NCI-H2081 (cell line): ENCODE measurements at regions not wholly inside any gene's neighbourhood (a gene's known extent, or its start where the extent isn't known, plus 50 kb on each side); places are given as distances from the start of the nearest gene placed in this dataset.
"Not testable (repeated sequence)": the region's sequence is repeated elsewhere in the genome, so short reads cannot be mapped to it uniquely, and the experiment has no call there.

Experiments used
- DNase-seq, 2 experiments: peaks; one replicate each; lab custom pipeline; 2025; lab: John Stamatoyannopoulos, UW

DNA sequence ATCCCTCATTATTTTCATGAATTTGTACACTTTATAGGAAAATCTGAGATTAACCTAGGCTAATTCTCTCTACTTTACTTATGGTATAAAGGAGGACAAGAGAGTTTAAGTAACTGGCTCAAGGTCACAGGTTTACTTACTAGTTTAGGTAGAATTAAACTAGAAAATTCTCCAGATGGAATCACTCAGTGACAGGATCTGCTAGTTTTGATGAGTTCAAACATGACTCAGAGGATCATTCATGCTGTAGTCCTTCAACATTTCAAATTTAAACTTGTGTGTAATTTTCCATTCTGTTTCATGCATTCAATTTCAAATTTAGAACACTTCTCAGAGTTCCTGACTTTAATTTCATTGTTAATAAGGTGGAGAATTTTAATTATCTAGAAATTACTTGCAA is 485.7 kb upstream of the TUSC1 start:
- no peak for DNase-seq

DNA sequence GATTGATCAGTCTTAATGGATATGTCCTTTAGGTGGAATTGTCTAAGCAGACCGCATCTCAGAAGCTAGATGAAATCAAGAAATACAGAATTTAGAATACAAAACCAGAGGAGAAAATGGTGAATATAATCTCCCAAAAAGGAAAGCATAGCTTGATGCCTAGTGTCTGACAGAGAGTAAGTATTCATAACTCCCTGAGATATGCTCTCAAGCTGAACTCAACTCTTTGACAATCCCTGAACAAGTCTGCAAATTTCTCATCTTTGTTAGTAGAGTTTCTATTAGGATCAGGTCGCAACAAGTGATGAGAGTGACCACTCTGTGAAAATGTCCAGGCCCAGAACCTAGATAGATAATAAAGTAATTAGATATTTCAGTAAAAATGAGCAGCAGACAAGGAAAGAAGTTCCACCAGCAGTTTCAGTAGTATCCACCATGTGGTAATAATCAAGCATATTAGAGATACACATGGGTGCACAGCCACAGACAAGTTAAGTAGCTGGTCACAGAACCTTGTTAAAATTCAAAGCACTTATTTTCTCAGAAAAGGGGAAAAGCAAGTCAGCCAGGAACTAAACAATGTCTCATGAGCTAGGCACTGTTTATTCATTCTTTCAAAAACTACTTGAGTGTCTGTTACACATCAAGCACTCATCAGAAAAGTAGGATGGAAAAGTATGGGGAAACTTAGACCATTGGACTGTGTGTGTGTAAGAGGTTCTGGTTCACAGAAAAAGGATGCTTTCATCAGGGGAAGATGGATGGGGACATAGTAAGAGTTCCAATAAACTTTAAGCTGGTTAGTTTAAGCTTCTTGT is 481.5 kb upstream of the TUSC1 start:
- no peak for DNase-seq

DNA sequence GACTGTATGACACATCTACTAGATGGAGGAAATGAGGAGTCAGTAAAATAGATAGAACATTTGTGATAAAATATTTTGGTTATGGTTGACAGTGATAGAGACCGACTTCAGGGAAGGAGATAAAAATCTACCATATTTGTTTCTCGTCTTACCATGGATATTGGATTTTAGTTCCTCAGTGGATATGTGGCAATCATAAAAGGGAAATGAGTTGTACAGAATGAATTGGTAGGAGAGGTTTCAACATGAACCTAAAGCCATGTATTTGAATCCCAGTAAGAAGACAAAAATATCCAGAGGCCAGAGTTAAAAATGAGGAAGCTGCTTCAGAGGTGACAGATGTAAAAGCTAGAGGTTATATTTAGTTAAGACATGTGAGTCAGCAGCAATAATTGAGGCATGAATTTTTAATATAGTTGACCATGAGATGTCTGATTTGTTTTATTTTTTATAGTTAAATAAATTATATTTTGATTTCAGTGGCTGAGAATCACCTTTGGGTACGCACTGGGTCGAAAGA is 480.4 kb upstream of the TUSC1 start:
- no peak for DNase-seq

DNA sequence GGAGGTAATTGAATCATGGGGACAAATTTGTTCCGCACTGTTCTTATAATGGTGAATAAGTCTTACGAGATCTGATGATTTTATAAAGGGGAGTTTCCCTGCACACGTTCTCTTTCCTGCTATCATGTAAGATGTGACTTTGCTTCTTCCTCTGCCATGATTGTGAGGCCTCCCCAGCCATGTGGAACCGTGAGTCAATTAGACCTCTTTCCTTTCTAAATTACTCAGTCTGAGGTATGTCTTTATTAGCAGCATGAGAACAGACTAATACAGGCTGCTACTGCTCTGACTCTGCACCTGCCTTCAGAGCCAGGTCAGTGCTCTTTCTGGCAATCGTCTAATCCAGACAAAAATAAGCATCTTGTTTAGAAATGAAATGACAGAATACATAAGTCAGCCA is 479.2 kb upstream of the TUSC1 start:
- DNase-seq: no peak

DNA sequence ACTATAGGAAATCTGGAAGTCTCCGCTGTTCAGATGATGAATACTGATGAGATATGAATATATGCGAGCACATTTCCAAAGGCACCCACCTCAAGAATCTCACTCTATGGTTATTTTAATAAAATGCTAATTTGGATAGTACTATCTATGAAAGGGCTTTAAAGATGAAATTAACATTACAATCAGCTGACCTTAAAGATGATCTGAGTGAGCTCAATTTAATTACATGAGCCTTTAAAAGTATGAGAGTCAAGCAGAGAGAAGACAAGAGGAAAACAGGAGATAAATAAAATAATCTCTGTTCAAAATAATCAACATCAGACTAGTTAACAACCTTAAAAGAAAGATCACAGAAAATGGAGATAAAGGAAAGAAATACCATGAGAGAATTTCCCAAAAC is 474.1 kb upstream of the TUSC1 start:
- DNase-seq: no peak

DNA sequence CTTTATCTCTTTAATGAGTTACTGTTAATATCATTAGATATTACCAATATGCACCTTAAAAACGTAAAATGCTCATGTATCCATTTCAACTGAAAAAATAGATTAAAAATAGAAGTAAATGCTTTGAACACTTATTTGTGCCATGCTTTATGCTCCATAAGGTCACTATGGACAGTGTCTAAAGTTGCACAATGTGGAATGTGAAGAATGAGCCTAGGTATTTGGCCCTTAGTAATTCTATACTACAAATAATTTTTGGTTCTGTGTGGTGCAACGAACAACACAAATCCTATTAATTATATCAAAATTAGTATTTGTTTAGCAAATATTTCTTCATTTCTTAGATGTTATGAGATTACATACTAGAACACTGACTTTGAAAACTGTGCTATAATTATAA is 469.9 kb upstream of the TUSC1 start:
- DNase-seq: no peak

DNA sequence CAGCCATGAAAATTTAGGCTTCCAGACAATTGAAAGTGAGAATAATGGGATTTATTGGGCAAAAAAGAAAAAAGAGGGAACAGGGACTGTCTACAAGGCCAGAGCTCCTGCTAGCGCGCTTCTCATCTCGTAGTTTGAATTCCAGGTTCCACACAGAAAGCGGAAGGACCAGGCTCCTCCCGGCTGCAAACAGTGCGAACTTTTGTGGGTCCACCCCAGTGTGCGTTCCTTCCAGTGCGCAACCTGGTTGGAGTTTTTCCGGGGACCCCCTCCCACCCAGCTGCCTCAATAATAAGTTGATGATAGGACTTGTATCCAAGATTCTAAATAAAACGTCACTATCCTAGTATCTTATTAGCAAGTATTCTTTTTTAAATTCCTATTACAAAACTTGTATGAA is 467.7 kb upstream of the TUSC1 start:
- no peak for DNase-seq

DNA sequence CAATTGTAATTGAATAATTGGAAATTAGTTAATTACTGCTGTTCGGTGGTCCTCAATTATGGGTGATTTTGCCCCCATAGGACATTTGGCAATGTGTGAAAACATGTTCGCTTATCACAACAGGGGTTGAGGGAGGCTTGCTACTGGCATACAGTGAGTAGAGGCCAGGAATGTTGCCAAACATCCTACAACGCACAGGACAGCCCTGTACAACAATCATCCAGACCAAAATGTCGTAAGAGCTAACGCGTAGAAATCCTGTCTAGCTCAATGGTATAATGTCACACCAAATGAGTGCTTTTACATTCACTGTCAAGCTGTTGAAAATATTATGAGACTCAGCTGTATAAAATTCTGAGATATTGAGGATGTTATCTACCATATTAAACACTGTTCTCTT is 464.4 kb upstream of the TUSC1 start:
- DNase-seq: no peak

DNA sequence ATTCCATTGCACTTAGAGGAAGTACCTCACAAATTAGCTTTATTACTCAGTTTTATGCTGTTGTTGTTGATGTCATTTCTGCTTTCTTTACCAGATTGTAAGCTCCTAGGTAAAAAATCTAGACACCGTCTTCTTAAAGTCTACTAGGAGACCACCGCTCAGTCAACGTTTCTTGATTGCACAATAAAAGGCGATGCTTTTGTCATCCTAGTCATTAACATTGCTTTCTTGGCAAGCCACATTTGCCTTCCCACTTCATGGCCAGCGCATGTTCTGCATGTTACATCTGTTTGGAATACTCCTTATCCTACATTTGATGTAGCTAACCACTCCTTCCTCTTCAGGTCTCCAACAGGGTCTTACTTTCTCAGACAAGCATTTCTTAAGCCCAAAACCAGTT is 464.0 kb upstream of the TUSC1 start:
- no peak for DNase-seq

DNA sequence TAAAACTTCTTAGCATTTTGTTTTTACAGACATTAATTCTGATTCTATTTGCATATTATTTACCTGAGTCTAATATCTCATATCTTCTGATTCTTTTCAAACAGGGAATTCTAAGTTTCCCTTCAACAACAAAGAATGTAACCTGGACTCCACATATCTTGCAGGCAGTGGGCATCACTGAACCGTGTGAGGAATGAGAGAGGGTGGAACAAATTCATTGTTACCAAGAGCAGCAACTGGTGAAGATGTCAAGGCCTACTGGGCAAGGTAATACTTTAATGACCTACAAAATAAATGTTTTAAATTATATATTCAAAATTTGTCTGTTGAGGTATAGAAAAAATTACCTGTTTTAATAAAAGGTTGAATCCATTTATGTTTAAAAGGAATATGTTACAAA is 455.3 kb upstream of the TUSC1 start:
- DNase-seq: no peak

DNA sequence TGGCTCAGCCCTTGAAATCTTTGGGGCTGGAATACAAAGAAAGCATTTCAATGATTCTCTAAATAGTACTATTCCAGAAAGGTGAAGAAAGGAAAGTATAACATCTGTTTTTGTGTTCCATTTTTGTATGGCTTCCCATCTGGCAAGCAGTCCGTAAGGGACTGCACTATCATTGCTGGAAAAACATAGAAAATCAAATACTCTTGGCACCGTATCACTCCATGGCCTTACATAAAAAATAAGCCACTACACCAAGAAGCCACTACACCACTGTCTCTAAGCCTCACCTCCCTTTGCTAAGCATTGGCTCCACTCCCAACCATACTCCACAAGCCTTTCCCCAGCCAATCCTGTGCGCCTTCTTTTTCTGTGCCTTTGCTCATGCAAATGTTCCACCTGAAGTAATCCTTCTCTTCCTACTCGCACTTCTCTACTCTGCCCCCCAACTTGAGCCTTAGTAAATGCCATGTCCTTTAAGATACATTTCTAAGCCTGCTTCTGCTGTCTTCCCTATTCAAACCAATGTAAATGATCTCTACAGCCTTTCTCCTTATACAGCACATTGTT is 454.6 kb upstream of the TUSC1 start:
- no peak for DNase-seq

DNA sequence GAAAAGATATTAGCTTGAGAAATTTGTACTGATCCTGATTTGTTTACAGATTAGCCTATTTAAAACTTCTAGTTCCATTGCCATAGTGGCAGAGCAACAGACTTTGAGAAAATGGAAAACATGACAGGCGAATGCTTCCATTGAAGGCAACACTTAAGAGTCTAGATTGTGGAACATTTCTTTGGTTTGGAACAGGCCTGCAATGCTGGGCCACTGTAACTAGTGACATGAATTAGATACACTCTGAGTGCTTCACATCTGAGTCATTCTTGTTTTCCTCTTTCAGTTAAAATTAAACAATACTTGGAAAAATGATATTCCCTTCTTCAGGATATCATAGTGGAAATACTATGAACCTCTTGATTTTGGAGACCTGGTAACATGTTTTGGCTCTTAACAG is 453.6 kb upstream of the TUSC1 start:
- no peak for DNase-seq

DNA sequence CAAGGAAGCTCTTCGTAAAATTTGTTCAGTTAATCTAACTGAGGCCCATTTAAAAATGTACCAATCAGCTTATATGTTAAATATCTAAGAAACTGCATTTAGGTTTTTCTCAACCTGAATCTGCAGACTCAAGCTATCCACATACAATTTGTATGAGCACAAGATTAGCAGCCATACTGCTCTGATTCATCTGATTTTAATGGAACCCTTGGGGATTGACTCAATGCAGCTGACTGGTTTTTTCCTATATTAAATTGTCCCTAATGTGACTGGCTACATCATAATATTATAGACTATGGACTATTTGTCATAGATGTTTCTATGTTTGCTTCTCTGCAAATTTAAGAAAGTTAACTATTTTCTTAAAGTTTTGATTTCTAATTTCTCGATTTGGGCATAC is 451.0 kb upstream of the TUSC1 start:
- DNase-seq: no peak

DNA sequence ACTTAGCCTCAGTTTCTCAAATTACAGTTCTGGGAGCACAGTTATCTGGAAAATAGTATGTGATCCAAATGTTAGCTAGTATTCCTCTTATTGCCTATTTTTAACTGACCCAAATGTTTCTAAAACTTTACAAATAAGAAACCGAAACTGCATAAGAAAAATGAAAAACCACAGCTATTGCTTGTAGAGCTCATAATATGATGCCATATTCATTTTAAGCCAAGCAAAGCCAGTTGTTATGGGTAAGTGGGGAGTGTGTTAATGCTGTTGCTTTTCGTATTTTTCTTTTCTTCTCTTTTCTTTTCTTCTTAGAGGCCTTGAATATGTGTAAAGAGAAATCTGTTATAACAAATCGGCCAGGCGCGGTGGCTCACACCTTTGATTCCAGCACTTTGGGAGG is 447.4 kb upstream of the TUSC1 start:
- DNase-seq: no peak

DNA sequence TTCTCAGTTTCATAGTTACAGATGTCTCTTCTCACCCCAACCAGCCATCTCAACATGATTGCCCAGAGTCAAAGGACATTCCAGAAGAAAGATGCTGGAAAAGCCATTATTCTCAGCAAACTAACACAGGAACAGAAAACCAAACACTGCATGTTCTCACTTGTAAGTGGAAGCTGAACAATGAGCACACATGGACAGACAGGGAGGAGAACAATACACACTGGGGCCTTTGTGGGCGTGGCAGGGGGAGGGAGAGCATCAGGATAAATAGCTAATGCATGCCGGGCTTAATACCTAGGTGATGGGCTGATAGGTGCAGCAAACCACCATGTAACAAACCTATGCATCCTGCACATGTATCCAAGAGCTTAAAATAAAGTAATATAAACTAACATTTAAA is 437.8 kb upstream of the TUSC1 start:
- DNase-seq: not testable (repeated sequence)

DNA sequence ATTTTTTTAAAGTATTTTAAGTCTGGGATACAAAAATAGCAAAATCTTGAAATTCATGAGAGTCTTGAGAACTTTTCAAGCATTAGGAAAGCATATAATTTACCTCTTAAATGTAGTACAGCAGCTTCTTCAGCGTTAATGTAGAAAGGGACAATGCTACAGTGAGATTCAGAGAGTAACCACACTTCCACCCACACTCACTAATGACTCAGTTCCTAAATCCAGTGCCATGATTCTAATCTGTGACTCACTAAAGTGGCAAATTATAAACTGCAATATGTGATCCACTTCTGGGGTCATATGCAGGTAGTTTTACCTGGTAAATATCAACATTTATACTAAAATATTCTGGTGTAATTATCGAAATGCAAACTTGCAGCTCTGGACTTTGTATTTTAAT is 434.5 kb upstream of the TUSC1 start:
- no peak for DNase-seq

DNA sequence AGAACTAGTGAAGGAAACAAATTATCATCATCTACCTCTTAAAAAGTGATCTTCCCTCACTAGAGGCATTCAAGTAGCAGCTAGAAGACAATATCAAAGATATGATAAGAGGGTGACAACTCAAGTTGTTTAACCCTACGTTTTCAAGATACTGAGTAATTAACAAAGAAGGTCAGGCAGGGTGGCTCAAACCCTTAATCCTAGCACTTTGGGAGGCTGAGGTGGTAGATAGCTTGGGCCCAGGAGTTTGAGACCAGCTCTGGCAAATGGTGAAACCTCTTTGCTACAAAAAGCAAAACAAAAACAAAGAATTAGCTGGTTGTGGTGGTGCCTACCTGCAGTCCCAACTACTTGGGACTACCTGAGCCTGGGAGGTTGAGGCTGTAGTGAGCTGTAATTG is 408.2 kb upstream of the TUSC1 start:
- no peak for DNase-seq

DNA sequence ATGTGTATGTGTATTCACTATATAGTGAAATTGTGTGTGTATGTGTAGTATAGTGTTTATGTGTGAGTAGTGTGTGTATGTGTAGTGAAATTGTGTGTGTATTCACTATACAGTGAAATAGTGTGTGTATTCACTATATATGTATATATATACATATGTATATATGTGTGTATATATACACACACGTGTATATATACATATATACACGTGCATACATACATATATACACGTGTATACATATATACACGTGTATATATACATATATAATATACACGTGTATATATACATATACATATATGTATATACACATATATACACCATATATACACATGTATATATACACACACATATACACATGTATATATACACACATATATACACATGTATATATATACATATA is 403.6 kb upstream of the TUSC1 start:
- no peak for DNase-seq

DNA sequence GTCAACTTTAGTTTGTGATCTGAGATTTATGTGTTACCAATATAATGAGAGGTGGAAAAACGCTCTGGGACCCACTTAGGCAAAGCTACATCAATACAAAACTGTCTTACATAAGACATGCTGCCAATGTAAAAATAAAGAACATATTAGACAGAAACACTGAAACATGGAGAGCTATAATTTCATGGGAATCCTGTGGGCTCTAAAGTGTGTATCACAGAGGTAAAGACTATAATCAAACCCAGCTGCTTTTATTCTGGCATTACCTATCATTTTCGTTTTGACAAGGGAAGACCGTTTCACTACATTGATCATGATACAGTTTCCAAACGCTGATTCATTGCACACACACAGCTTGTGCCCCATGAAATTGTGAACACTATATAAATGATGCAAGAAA is 400.5 kb upstream of the TUSC1 start:
- peak; percentile 44 to 72 for DNase-seq

DNA sequence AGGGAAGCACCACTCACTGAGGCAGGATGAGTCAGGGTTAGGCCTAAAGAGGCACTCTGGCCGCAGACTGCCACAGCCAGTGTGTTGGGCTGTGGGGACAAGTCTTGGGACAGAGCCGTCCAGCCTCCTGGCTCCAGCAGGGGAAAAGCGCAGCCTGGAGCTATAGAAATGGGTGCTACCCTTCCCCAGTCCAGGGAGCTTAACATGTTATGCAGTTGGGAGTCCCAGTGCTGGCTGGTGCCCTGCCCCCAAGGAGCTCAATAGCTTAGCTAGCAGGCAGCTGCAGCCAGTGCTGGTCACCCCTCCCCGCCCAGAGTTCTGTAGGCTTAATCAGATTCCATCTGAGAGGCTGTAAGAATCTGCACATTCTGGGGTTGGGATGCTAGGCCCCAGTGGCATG is 399.6 kb upstream of the TUSC1 start:
- no peak for DNase-seq

DNA sequence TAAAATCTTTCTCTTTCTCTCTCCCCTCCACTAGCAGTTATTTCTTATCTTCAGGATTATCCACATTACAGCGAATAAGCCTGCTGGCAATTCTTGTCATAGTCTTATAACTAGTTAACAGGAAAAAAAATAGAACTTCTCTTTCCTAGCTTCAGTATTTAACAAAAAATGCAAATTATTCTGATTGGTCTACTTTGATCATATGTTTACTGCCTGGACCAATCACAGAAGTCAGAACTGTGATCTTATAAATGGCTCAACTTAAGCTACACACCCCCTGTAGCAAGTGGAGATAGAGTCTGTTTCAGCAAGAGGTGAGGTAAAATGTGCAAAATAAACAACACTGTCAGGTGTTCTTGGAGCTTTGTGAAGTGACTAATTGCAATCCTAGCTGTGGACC is 389.4 kb upstream of the TUSC1 start:
- no peak for DNase-seq

DNA sequence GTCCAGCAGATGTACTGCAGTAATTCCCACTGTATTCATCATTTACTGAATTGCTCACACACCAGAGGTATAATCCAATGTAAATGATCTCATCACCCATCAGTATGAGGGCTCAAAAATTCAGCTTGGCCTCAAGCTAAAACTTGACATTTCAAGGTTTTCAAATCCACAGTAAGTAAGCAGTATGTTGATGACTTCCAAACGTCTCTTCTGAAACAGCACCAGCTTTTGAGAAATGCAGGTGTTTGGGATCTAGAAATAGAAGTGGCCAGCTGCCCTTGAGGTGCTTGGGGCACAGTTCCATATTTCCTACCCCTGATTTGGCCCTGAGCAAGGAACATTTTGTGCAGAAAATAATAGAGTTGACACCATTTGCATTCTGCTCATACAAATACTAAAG is 388.0 kb upstream of the TUSC1 start:
- no peak for DNase-seq

DNA sequence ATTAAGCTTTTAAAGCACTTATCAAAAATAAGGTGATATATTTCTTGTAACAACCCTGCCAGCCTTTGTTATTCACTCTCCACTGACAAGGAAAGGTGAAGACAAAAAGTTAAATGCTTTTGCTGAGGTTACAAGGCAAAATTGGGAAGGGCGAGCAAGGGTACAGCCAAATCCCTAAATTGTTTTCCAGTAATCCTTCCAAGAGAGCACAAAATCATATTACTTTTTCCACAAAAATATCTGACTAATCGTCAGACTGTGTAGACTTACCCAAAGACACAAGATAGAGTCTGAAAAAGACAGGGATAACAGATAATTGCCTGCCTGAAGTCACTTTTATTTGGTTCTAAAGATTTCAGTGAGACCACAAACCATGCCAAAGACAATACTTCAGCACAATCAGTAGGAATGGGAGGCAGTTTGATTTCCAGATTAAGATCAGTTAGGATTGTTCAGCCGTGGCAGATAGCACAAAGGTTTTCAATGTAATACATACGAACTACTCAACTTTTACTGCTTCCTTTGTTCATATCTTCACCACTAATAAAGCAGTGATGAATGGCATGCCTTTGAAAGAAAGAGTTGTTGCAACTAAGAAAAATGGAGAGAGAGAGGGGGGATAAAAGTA is 383.8 kb upstream of the TUSC1 start:
- no peak for DNase-seq
